CD14-positive monocyte (primary cell): ENCODE measurements at regions not wholly inside any gene's neighbourhood (a gene's known extent, or its start where the extent isn't known, plus 50 kb on each side); places are given as distances from the start of the nearest gene placed in this dataset.

Experiments
- DNase-seq, 3 donors: peaks; one replicate each; pipeline ENCODE4 v3.0.0-alpha.2; 2011 to 2022
- H2AFZ ChIP-seq: 2 replicates; pipeline ENCODE4 v1.6.0; 2012; ENCODE audit warnings: mild to moderate bottlenecking, low read depth, low read length, inconsistent platforms; ENCODE audit not compliant: insufficient read depth, poor library complexity, severe bottlenecking
- H3K27ac ChIP-seq, 2 donors: 1 replicate in 1 of 2; 2 replicates in 1 of 2; pipeline ENCODE4 v1.5.1; 2012 to 2013; ENCODE audit warnings: low read length in 2 of 2, control low read depth in 1 of 2, inconsistent platforms in 1 of 2, low read depth in 1 of 2, mild to moderate bottlenecking in 1 of 2
- H3K27me3 ChIP-seq, 2 donors: one replicate each; pipeline versions ENCODE4 v1.6.0 to v1.6.1; 2011 to 2013; ENCODE audit warnings: low read length in 2 of 2; ENCODE audit not compliant: control insufficient read depth in 2 of 2, insufficient read depth in 2 of 2
- H3K36me3 ChIP-seq, 2 donors: replicated peaks in 1 of 2; 1 replicate in 1 of 2; 2 replicates in 1 of 2; pipeline versions ENCODE4 v1.5.1 to v1.6.1; 2012 to 2013; ENCODE audit warnings: low read length in 2 of 2, control low read depth in 1 of 2, inconsistent platforms in 1 of 2, mild to moderate bottlenecking in 1 of 2; ENCODE audit not compliant: insufficient read depth in 2 of 2, control insufficient read depth in 1 of 2
- H3K4me1 ChIP-seq, 2 donors: 1 replicate in 1 of 2; 2 replicates in 1 of 2; pipeline versions ENCODE4 v1.5.1 to v1.6.1; 2012 to 2013; ENCODE audit warnings: low read length in 2 of 2, control low read depth in 1 of 2, inconsistent platforms in 1 of 2, mild to moderate bottlenecking in 1 of 2, moderate library complexity in 1 of 2; ENCODE audit not compliant: insufficient read depth in 2 of 2, control insufficient read depth in 1 of 2
- H3K4me2 ChIP-seq: replicated peaks from 2 replicates; pipeline ENCODE3; 2012; ENCODE audit warnings: low read length, moderate library complexity, mild to moderate bottlenecking; ENCODE audit not compliant: poor library complexity, severe bottlenecking; ENCODE audit errors: extremely low read depth
- H3K4me3 ChIP-seq, 3 experiments: fragments of 200-600 bp in 1 of 3; sonication (generic) in 1 of 3; replicated peaks in 1 of 3; 1 replicate in 2 of 3; 2 replicates in 1 of 3; pipeline ENCODE4 v1.5.1; 2011 to 2013; ENCODE audit warnings: low read length in 3 of 3, mild to moderate bottlenecking in 3 of 3, control low read depth in 2 of 3, low read depth in 2 of 3, inconsistent platforms in 1 of 3, moderate library complexity in 1 of 3
- H3K79me2 ChIP-seq: 2 replicates; pipeline ENCODE4 v1.6.0; 2012; ENCODE audit warnings: mild to moderate bottlenecking, control low read depth, inconsistent platforms, low read length, moderate library complexity; ENCODE audit not compliant: insufficient read depth
- H3K9ac ChIP-seq: 2 replicates; pipeline ENCODE4 v1.6.0; 2017; ENCODE audit warnings: low read length, mild to moderate bottlenecking; ENCODE audit not compliant: insufficient read depth, poor library complexity, severe bottlenecking
- H3K9me3 ChIP-seq, 2 donors: replicated peaks in 1 of 2; 1 replicate in 1 of 2; 2 replicates in 1 of 2; pipeline versions ENCODE4 v1.5.1 to v1.6.1; 2012 to 2013; ENCODE audit warnings: low read length in 2 of 2, control low read depth in 1 of 2; ENCODE audit not compliant: control insufficient read depth in 1 of 2, insufficient read depth in 1 of 2
- H4K20me1 ChIP-seq: 2 replicates; pipeline ENCODE4 v1.6.0; 2012; ENCODE audit warnings: mild to moderate bottlenecking, low read length, control low read depth, moderate library complexity; ENCODE audit not compliant: insufficient read depth
- H3K27ac Mint-ChIP-seq, 7 donors: one replicate each; pipeline ENCODE4 v1.8.0; 2020; ENCODE audit warnings: mild to moderate bottlenecking in 7 of 7, mixed read lengths in 7 of 7, moderate library complexity in 6 of 7, inconsistent platforms in 2 of 7
- H3K27me3 Mint-ChIP-seq, 3 donors: one replicate each; pipeline ENCODE4 v1.8.0; 2021 to 2022; ENCODE audit warnings: low read depth in 3 of 3, mild to moderate bottlenecking in 3 of 3, mixed read lengths in 3 of 3, moderate library complexity in 3 of 3, inconsistent platforms in 1 of 3
- H3K36me3 Mint-ChIP-seq, 2 donors: one replicate each; pipeline ENCODE4 v1.8.0; 2020; ENCODE audit warnings: mixed read lengths in 2 of 2, inconsistent platforms in 1 of 2, mild to moderate bottlenecking in 1 of 2
- H3K4me1 Mint-ChIP-seq: one replicate; pipeline ENCODE4 v1.8.0; 2020; ENCODE audit warnings: mild to moderate bottlenecking, mixed read lengths
- H3K4me3 Mint-ChIP-seq, 2 donors: one replicate each; pipeline ENCODE4 v1.8.0; 2020; ENCODE audit warnings: mild to moderate bottlenecking in 2 of 2, mixed read lengths in 2 of 2, moderate library complexity in 1 of 2
- H3K9me3 Mint-ChIP-seq, 7 donors: one replicate each; pipeline ENCODE4 v1.8.0; 2020 to 2022; ENCODE audit warnings: mixed read lengths in 7 of 7, mild to moderate bottlenecking in 6 of 7, moderate library complexity in 6 of 7, inconsistent platforms in 2 of 7
- WGBS: methylation state at CpG from one replicate; pipeline ENCODE4 v1.1.5; 2013; ENCODE audit warnings: missing lambda C conversion rate; ENCODE audit not compliant: insufficient coverage; 5-methylcytosine and 5-hydroxymethylcytosine counted together
- intact Hi-C, 2 donors: fragments of 100-400 bp; cut with micrococcal nuclease; formaldehyde crosslinking; loops; one replicate each; pipeline versions ENCODE4 v1.15.0 to v1.15.1; 2023
- TF ChIP-seq, protein P1 (sequence below): fragments of 200-600 bp; IDR thresholded peaks from one replicate; pipeline ENCODE4 v1.8.0; 2022; ENCODE audit warnings: antibody characterized with exemption, mild to moderate bottlenecking

GRCh38 chr4:20528508-20528907 is 171.8 kb upstream of the PACRGL start:
- Histone ChIP-seq H3K9ac (no peak overlapping the region), H3K9me3 (no peaks in the 10 kb centered on the region), H3K79me2 (no peaks in the 10 kb centered on the region), H3K27me3 (no peaks in the 10 kb centered on the region), H4K20me1 (no peaks in the 10 kb centered on the region), H3K4me3 (no peak overlapping the region), H3K27ac (no peak overlapping the region), H3K4me2 (no peak overlapping the region), H3K36me3 (no peaks in the 10 kb centered on the region), H3K4me1 (no peaks in the 10 kb centered on the region), H2AFZ (no peak overlapping the region)
- TF ChIP-seq, protein P1, sequence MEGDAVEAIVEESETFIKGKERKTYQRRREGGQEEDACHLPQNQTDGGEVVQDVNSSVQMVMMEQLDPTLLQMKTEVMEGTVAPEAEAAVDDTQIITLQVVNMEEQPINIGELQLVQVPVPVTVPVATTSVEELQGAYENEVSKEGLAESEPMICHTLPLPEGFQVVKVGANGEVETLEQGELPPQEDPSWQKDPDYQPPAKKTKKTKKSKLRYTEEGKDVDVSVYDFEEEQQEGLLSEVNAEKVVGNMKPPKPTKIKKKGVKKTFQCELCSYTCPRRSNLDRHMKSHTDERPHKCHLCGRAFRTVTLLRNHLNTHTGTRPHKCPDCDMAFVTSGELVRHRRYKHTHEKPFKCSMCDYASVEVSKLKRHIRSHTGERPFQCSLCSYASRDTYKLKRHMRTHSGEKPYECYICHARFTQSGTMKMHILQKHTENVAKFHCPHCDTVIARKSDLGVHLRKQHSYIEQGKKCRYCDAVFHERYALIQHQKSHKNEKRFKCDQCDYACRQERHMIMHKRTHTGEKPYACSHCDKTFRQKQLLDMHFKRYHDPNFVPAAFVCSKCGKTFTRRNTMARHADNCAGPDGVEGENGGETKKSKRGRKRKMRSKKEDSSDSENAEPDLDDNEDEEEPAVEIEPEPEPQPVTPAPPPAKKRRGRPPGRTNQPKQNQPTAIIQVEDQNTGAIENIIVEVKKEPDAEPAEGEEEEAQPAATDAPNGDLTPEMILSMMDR, result no peak
- H3K9me3 Mint-ChIP-seq, result peaks cover 0 to 1% (median 0%) of the 10 kb centered on the region in 7 donors
- peaks cover 0 to 3% (median 0%) of the 10 kb centered on the region in 3 donors for H3K27me3 Mint-ChIP-seq
- H3K4me3 Mint-ChIP-seq, result no peak overlapping the region
- no peaks in the 10 kb centered on the region for H3K4me1 Mint-ChIP-seq
- H3K36me3 Mint-ChIP-seq, result no peaks in the 10 kb centered on the region
- intact Hi-C loops, result no loop called here
- DNase-seq, result no peak
- H3K27ac Mint-ChIP-seq, result no peak overlapping the region
- WGBS, result no CpG with 5 or more reads among the region's 1 CpG

GRCh38 chr4:20529691-20530090 is 170.6 kb upstream of the PACRGL start:
- Histone ChIP-seq H3K79me2 (no peaks in the 10 kb centered on the region), H3K27ac (no peak overlapping the region), H3K4me2 (no peak overlapping the region), H3K4me3 (no peak overlapping the region), H4K20me1 (no peaks in the 10 kb centered on the region), H3K27me3 (no peaks in the 10 kb centered on the region), H2AFZ (no peak overlapping the region), H3K9me3 (no peaks in the 10 kb centered on the region), H3K4me1 (no peaks in the 10 kb centered on the region), H3K36me3 (no peaks in the 10 kb centered on the region), H3K9ac (no peak overlapping the region)
- H3K36me3 Mint-ChIP-seq, result no peaks in the 10 kb centered on the region
- TF ChIP-seq, protein P1, result no peak
- H3K27ac Mint-ChIP-seq, result no peak overlapping the region
- peaks cover 0 to 4% (median 0%) of the 10 kb centered on the region in 3 donors for H3K27me3 Mint-ChIP-seq
- WGBS, result no CpG with 5 or more reads among the region's 1 CpG
- no peaks in the 10 kb centered on the region for H3K4me1 Mint-ChIP-seq
- intact Hi-C loops, result no loop called here
- H3K9me3 Mint-ChIP-seq, result peaks cover 0 to 1% (median 0%) of the 10 kb centered on the region in 7 donors
- no peak overlapping the region for H3K4me3 Mint-ChIP-seq
- no peak for DNase-seq
